GM12892 (cell line): ENCODE measurements at regions not wholly inside any gene's neighbourhood (a gene's known extent, or its start where the extent isn't known, plus 50 kb on each side); places are given as distances from the start of the nearest gene placed in this dataset.

Experiments
- POLR2A ChIP-seq: IDR thresholded peaks from 2 replicates; pipeline ENCODE4 v1.6.1; 2011; ENCODE audit warnings: low read depth, low read length, control low read depth
- POLR2AphosphoS5 ChIP-seq: IDR thresholded peaks from 2 replicates; pipeline ENCODE4 v1.6.1; 2011; ENCODE audit warnings: low read depth, low read length, control low read depth

- no peak for TF ChIP-seq POLR2A
- TF ChIP-seq POLR2AphosphoS5 = no peak
Observed at GRCh38 chr9:79335987-79336386, 235.8 kb upstream of the TLE4 start.
